GM23338 (cell line): ENCODE measurements at regions not wholly inside any gene's neighbourhood (a gene's known extent, or its start where the extent isn't known, plus 50 kb on each side); places are given as distances from the start of the nearest gene placed in this dataset.

Source experiments
- ATAC-seq: fragments of 200-7000 bp; cut with Tn5 transposase; 3 replicates; pipeline ENCODE4 v1.9.1; 2020
- DNase-seq: peaks from one replicate; pipeline ENCODE4 v3.0.0-alpha.2; 2015; ENCODE audit warnings: low spot score
- H2AFZ ChIP-seq: fragments of 200-600 bp; sonication (generic); 2 replicates; pipeline ENCODE4 v1.8.0; 2016; ENCODE audit warnings: antibody characterized with exemption, mild to moderate bottlenecking, moderate library complexity
- H3F3A ChIP-seq: fragments of 200-600 bp; sonication (generic); replicated peaks from 2 replicates; pipeline ENCODE4 v1.8.0; 2017; ENCODE audit warnings: antibody characterized with exemption, mixed run types, low read depth
- H3K27ac ChIP-seq: fragments of 200-600 bp; sonication (generic); 2 replicates; pipeline ENCODE4 v1.6.1; 2016; ENCODE audit warnings: low read depth
- H3K27me3 ChIP-seq: fragments of 200-600 bp; sonication (generic); 2 replicates; pipeline ENCODE4 v1.8.0; 2016; ENCODE audit warnings: mild to moderate bottlenecking, mixed run types, moderate library complexity; ENCODE audit not compliant: insufficient read depth
- H3K36me3 ChIP-seq: fragments of 200-600 bp; sonication (generic); 2 replicates; pipeline ENCODE4 v1.8.0; 2016; ENCODE audit warnings: mild to moderate bottlenecking; ENCODE audit not compliant: insufficient read depth
- H3K4me1 ChIP-seq: fragments of 200-600 bp; sonication (generic); 2 replicates; pipeline ENCODE4 v1.8.0; 2016; ENCODE audit warnings: mild to moderate bottlenecking, moderate library complexity; ENCODE audit not compliant: insufficient read depth
- H3K4me2 ChIP-seq: fragments of 200-600 bp; sonication (generic); 2 replicates; pipeline ENCODE4 v1.7.1; 2017; ENCODE audit warnings: mixed run types
- H3K4me3 ChIP-seq: fragments of 200-600 bp; sonication (generic); 2 replicates; pipeline ENCODE4 v1.6.1; 2016; ENCODE audit warnings: mixed run types
- H3K79me2 ChIP-seq: fragments of 200-600 bp; sonication (generic); replicated peaks from 2 replicates; pipeline ENCODE4 v1.8.0; 2017; ENCODE audit warnings: mild to moderate bottlenecking; ENCODE audit not compliant: insufficient read depth
- H3K9me2 ChIP-seq: fragments of 200-600 bp; sonication (generic); 2 replicates; pipeline ENCODE4 v1.8.0; 2017; ENCODE audit not compliant: insufficient read depth
- H4K20me1 ChIP-seq: fragments of 200-600 bp; sonication (generic); replicated peaks from 2 replicates; pipeline ENCODE4 v1.8.0; 2017; ENCODE audit warnings: mild to moderate bottlenecking; ENCODE audit not compliant: insufficient read depth
- H3K27ac Mint-ChIP-seq: 2 replicates; pipeline ENCODE4 v1.8.0; 2020; ENCODE audit warnings: inconsistent platforms, mild to moderate bottlenecking, moderate library complexity, mixed read lengths
- H3K27me3 Mint-ChIP-seq: 3 replicates; pipeline ENCODE4 v1.8.0; 2022; ENCODE audit warnings: low read depth, mild to moderate bottlenecking, moderate library complexity, mixed read lengths, inconsistent platforms; ENCODE audit not compliant: insufficient read depth, poor library complexity
- H3K36me3 Mint-ChIP-seq: 3 replicates; pipeline ENCODE4 v1.8.0; 2021; ENCODE audit warnings: low read depth, mild to moderate bottlenecking, inconsistent platforms, moderate library complexity, mixed read lengths
- H3K4me1 Mint-ChIP-seq: 3 replicates; pipeline ENCODE4 v1.8.0; 2020; ENCODE audit warnings: mild to moderate bottlenecking, inconsistent platforms, mixed read lengths
- H3K4me3 Mint-ChIP-seq: 3 replicates; pipeline ENCODE4 v1.8.0; 2021; ENCODE audit warnings: moderate library complexity, mild to moderate bottlenecking, inconsistent platforms, mixed read lengths
- H3K9me3 Mint-ChIP-seq: 3 replicates; pipeline ENCODE4 v1.8.0; 2020; ENCODE audit warnings: moderate library complexity, mild to moderate bottlenecking, inconsistent platforms, mixed read lengths
- CREB1 ChIP-seq: fragments of 250-450 bp; sonication (Bioruptor Pico); IDR thresholded peaks from 2 replicates; pipeline ENCODE4 v1.5.0; 2020; ENCODE audit warnings: low read depth, mild to moderate bottlenecking, moderate library complexity
- CTCF ChIP-seq, 2 experiments: fragments of 200-600 bp in 1 of 2; sonication (generic) in 1 of 2; conservative IDR thresholded peaks; 2 replicates each; pipeline versions ENCODE4 v1.5.1 to v1.6.1; 2016 to 2017; ENCODE audit warnings: antibody characterized with exemption in 2 of 2, low read depth in 2 of 2, mild to moderate bottlenecking in 2 of 2, moderate library complexity in 1 of 2
- EZH2 ChIP-seq: fragments of 200-600 bp; sonication (generic); IDR thresholded peaks from one replicate; pipeline ENCODE4 v1.8.0; 2017; ENCODE audit warnings: antibody characterized with exemption, mild to moderate bottlenecking, low read depth; ENCODE audit not compliant: unreplicated experiment
- EZH2phosphoT487 ChIP-seq: fragments of 200-600 bp; sonication (generic); IDR thresholded peaks from one replicate; pipeline ENCODE4 v1.8.1; 2018; ENCODE audit warnings: antibody characterized with exemption; ENCODE audit not compliant: unreplicated experiment
- JUNB ChIP-seq: IDR thresholded peaks from one replicate; pipeline ENCODE4 v1.6.1; 2016; ENCODE audit warnings: antibody characterized with exemption; ENCODE audit not compliant: unreplicated experiment
- NANOG ChIP-seq: IDR thresholded peaks from 2 replicates; pipeline ENCODE4 v1.6.1; 2016; ENCODE audit warnings: antibody characterized with exemption, borderline replicate concordance
- POLR2AphosphoS5 ChIP-seq: IDR thresholded peaks from 2 replicates; pipeline ENCODE4 v1.6.1; 2016; ENCODE audit warnings: antibody characterized with exemption, low read depth
- REST ChIP-seq: IDR thresholded peaks from one replicate; pipeline ENCODE4 v1.6.1; 2018; ENCODE audit warnings: antibody characterized with exemption; ENCODE audit not compliant: unreplicated experiment
- STAT1 ChIP-seq: IDR thresholded peaks from one replicate; pipeline ENCODE4 v1.6.1; 2016; ENCODE audit warnings: antibody characterized with exemption; ENCODE audit not compliant: unreplicated experiment
- ZNF114 ChIP-seq: fragments of 250-450 bp; sonication (Bioruptor Pico); IDR thresholded peaks from 2 replicates; pipeline ENCODE4 v1.5.0; 2020; ENCODE audit warnings: mild to moderate bottlenecking, moderate library complexity
- ZNF331 ChIP-seq: fragments of 250-450 bp; sonication (Bioruptor Pico); IDR thresholded peaks from 2 replicates; pipeline ENCODE4 v1.5.0; 2020; ENCODE audit warnings: low read depth, mild to moderate bottlenecking, moderate library complexity

- no peak for TF ChIP-seq REST
Observed at GRCh38 chr4:1509366-1509765, 103.1 kb upstream of the NKX1-1 start (continued).

- Histone ChIP-seq H2AFZ (no peak overlapping the region), H3K27me3 (no peaks in the 10 kb centered on the region), H3K4me2 (no peak overlapping the region), H3F3A (no peaks in the 10 kb centered on the region), H3K4me3 (no peak overlapping the region), H3K27ac (no peak overlapping the region), H3K4me1 (no peaks in the 10 kb centered on the region), H3K36me3 (no peaks in the 10 kb centered on the region), H4K20me1 (no peaks in the 10 kb centered on the region), H3K79me2 (no peaks in the 10 kb centered on the region), H3K9me2 (peaks cover under 1% of the 10 kb centered on the region; the same call in 1 of the 2 replicates)
- Mint-ChIP-seq H3K4me1 (peaks cover 7% of the 10 kb centered on the region), H3K27me3 (peaks cover 17% of the 10 kb centered on the region), H3K9me3 (no peaks in the 10 kb centered on the region; the same call in 2 of the 3 replicates), H3K36me3 (no peaks in the 10 kb centered on the region), H3K4me3 (no peak overlapping the region), H3K27ac (no peak overlapping the region)
- no peak for TF ChIP-seq EZH2
- no peak for TF ChIP-seq STAT1
- peak; percentile 4 for ATAC-seq
- DNase-seq = no peak
Observed at GRCh38 chr4:1508161-1509160, 102.2 kb upstream of the NKX1-1 start.

GRCh38 chr4:1506956-1507721, 100.9 kb upstream of the NKX1-1 start:
- H3K36me3 Mint-ChIP-seq = no peaks in the 10 kb centered on the region
- DNase-seq = no peak
- H3K4me1 ChIP-seq = no peaks in the 10 kb centered on the region
- H3K27me3 Mint-ChIP-seq = peaks cover 18% of the 10 kb centered on the region
- H3F3A ChIP-seq = no peaks in the 10 kb centered on the region
- peak; percentile 25 for ATAC-seq
- H2AFZ ChIP-seq = no peak overlapping the region
- H3K27ac Mint-ChIP-seq = no peak overlapping the region
- no peak overlapping the region for H3K27ac ChIP-seq
- no peak overlapping the region for H3K4me2 ChIP-seq
- no peaks in the 10 kb centered on the region for H3K9me2 ChIP-seq
- H3K36me3 ChIP-seq = no peaks in the 10 kb centered on the region
- no peak overlapping the region for H3K4me3 Mint-ChIP-seq
- H3K9me3 Mint-ChIP-seq = no peaks in the 10 kb centered on the region; the same call in 2 of the 3 replicates
- no peak overlapping the region for H3K4me3 ChIP-seq
- H4K20me1 ChIP-seq = no peaks in the 10 kb centered on the region
- no peaks in the 10 kb centered on the region for H3K79me2 ChIP-seq
- H3K4me1 Mint-ChIP-seq = peaks cover 7% of the 10 kb centered on the region
- no peaks in the 10 kb centered on the region for H3K27me3 ChIP-seq
- TF ChIP-seq NANOG (no peak), CTCF (conservative IDR thresholded peaks at IDR 0.05; ENCODE audit: low read depth in 2 of 2) (no peak), CREB1 (CRISPR knock-in tag) (no peak), EZH2phosphoT487 (no peak), ZNF331 (CRISPR knock-in tag) (no peak), ZNF114 (CRISPR knock-in tag) (no peak), EZH2 (no peak), STAT1 (no peak), REST (no peak), JUNB (no peak), POLR2AphosphoS5 (no peak)
